Gastrocnemius medialis (tissue), 4 donors: ENCODE measurements at regions not wholly inside any gene's neighbourhood (a gene's known extent, or its start where the extent isn't known, plus 50 kb on each side); places are given as distances from the start of the nearest gene placed in this dataset.
"Not testable (repeated sequence)": the region's sequence is repeated elsewhere in the genome, so short reads cannot be mapped to it uniquely, and the experiment has no call there.

Experiments
- CTCF ChIP-seq, 5 experiments: fragments of 450-650 bp in 3 of 5; fragments of 200-600 bp in 2 of 5; sonication (generic) in 2 of 5; IDR thresholded peaks in 4 of 5; conservative IDR thresholded peaks in 1 of 5; 1 replicate in 4 of 5; 2 replicates in 1 of 5; pipeline ENCODE4 v1.5.1; 2016 to 2019; ENCODE audit warnings: antibody characterized with exemption in 5 of 5, mild to moderate bottlenecking in 3 of 5, moderate library complexity in 3 of 5
- POLR2A ChIP-seq, 2 donors: fragments of 450-650 bp; IDR thresholded peaks; one replicate each; pipeline ENCODE4 v1.6.1; 2017; ENCODE audit warnings: antibody characterized with exemption in 2 of 2, mild to moderate bottlenecking in 2 of 2, moderate library complexity in 2 of 2

- TF ChIP-seq CTCF (IDR thresholded peaks at IDR 0.05 in 4 of 5, conservative IDR thresholded peaks at IDR 0.05 in 1 of 5); POLR2A (IDR thresholded peaks at IDR 0.05): not testable (repeated sequence)
Measured at GRCh38 chr5:51702046-51702445, 318.8 kb downstream of the ISL1 start.
